ENCODE measurements at regions not wholly inside any gene's neighbourhood (a gene's known extent, or its start where the extent isn't known, plus 50 kb on each side); places are given as distances from the start of the nearest gene placed in this dataset.

DNA sequence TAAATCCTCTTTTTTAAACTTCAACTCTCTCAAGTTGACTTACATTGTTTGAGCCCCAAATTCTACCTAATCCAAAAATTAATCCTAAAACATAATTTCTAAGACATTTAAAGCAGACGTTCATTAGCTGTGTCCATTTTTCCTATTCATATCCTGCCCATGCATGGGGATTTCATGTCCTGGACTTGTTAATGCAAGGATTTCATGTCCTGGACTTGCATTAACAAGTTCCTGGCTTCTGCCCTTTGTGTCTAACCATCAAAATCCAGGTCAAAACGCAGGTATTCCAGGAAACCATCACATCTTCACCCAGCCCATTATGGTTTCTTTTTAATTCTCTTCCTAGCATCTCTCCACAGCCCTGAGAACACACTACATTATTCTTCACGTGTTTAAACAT is 454.9 kb downstream of the KLF5 start:
- Histone ChIP-seq H3K9ac (ENCODE audit: insufficient read depth, low read length, poor library complexity, severe bottlenecking) (no peak overlapping the region), H3K27ac (ENCODE audit: low read depth in 1 of 2, low read length in 2 of 2) (no peak overlapping the region), H3K4me1 (ENCODE audit: control insufficient read depth in 1 of 2, insufficient read depth in 2 of 2, low read length in 2 of 2) (no peaks in the 10 kb centered on the region), H3K4me3 (replicated peaks in 1 of 3; ENCODE audit: low read depth in 2 of 3, low read length in 3 of 3) (no peak overlapping the region), H3K27me3 (ENCODE audit: control insufficient read depth in 2 of 2, insufficient read depth in 2 of 2, low read length in 2 of 2) (no peaks in the 10 kb centered on the region), H3K9me3 (replicated peaks in 1 of 2; ENCODE audit: control insufficient read depth in 1 of 2, insufficient read depth in 1 of 2, low read length in 2 of 2) (peaks cover 0 to 4% of the 10 kb centered on the region in 2 donors), H3K4me2 (replicated peaks; ENCODE audit: extremely low read depth, low read length, poor library complexity, severe bottlenecking) (no peak overlapping the region), H2AFZ (ENCODE audit: insufficient read depth, low read depth, low read length, poor library complexity, severe bottlenecking) (no peak overlapping the region), H3K36me3 (replicated peaks in 1 of 2; ENCODE audit: control insufficient read depth in 1 of 2, insufficient read depth in 2 of 2, low read length in 2 of 2) (no peaks in the 10 kb centered on the region), H4K20me1 (ENCODE audit: insufficient read depth, low read length) (no peaks in the 10 kb centered on the region), H3K79me2 (ENCODE audit: insufficient read depth, low read length) (no peaks in the 10 kb centered on the region)
- no peaks in the 10 kb centered on the region for H3K36me3 Mint-ChIP-seq
- no peak overlapping the region for H3K27ac Mint-ChIP-seq
- H3K27me3 Mint-ChIP-seq (ENCODE audit: low read depth in 3 of 3), result peaks cover 0 to 2% (median 0%) of the 10 kb centered on the region in 3 donors
- H3K9me3 Mint-ChIP-seq, result peaks cover 2 to 7% (median 6%) of the 10 kb centered on the region in 7 donors
- TF ChIP-seq, protein P1, sequence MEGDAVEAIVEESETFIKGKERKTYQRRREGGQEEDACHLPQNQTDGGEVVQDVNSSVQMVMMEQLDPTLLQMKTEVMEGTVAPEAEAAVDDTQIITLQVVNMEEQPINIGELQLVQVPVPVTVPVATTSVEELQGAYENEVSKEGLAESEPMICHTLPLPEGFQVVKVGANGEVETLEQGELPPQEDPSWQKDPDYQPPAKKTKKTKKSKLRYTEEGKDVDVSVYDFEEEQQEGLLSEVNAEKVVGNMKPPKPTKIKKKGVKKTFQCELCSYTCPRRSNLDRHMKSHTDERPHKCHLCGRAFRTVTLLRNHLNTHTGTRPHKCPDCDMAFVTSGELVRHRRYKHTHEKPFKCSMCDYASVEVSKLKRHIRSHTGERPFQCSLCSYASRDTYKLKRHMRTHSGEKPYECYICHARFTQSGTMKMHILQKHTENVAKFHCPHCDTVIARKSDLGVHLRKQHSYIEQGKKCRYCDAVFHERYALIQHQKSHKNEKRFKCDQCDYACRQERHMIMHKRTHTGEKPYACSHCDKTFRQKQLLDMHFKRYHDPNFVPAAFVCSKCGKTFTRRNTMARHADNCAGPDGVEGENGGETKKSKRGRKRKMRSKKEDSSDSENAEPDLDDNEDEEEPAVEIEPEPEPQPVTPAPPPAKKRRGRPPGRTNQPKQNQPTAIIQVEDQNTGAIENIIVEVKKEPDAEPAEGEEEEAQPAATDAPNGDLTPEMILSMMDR (IDR thresholded peaks at IDR 0.05), result no peak
- no peak for DNase-seq
- intact Hi-C loops (cut with micrococcal nuclease), result no loop called here
- no peak overlapping the region for H3K4me3 Mint-ChIP-seq
- H3K4me1 Mint-ChIP-seq, result no peaks in the 10 kb centered on the region
- WGBS (ENCODE audit: insufficient coverage), result 85% methylated on average over 2 of the region's 3 CpGs

DNA sequence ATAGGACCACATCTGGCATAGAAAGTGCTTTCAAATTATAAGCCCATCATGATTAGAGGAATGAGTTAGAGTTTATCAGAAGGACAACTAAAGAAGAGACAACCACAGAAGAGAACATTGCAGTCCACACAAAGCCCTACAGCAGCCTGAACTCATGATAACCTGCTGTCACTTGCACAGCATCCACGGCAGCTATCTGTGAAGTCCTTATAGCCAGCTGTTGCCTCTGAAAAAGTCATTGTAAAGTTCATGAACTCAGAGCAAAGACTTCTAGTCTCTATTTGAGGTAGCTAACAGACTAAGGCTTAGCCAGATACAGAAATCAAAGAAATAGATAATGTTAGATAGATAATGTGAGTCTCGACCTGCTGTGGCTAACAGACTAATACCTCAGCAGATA is 450.0 kb downstream of the KLF5 start:
- Mint-ChIP-seq H3K27me3 (ENCODE audit: low read depth in 3 of 3) (peaks cover 0 to 2% (median 0%) of the 10 kb centered on the region in 3 donors), H3K36me3 (no peaks in the 10 kb centered on the region), H3K4me1 (no peaks in the 10 kb centered on the region), H3K9me3 (peaks cover 2 to 8% (median 7%) of the 10 kb centered on the region in 7 donors), H3K4me3 (no peak overlapping the region), H3K27ac (no peak overlapping the region)
- H3K4me1 ChIP-seq (ENCODE audit: control insufficient read depth in 1 of 2, insufficient read depth in 2 of 2, low read length in 2 of 2), result no peaks in the 10 kb centered on the region
- DNase-seq, result no peak
- no peak overlapping the region for H3K27ac ChIP-seq (ENCODE audit: low read depth in 1 of 2, low read length in 2 of 2)
- H4K20me1 ChIP-seq (ENCODE audit: insufficient read depth, low read length), result no peaks in the 10 kb centered on the region
- TF ChIP-seq, protein P1 (IDR thresholded peaks at IDR 0.05), result no peak
- H3K36me3 ChIP-seq (replicated peaks in 1 of 2; ENCODE audit: control insufficient read depth in 1 of 2, insufficient read depth in 2 of 2, low read length in 2 of 2), result no peaks in the 10 kb centered on the region
- H3K27me3 ChIP-seq (ENCODE audit: control insufficient read depth in 2 of 2, insufficient read depth in 2 of 2, low read length in 2 of 2), result no peaks in the 10 kb centered on the region
- intact Hi-C loops (cut with micrococcal nuclease), result no loop called here
- WGBS (ENCODE audit: insufficient coverage), result 86% methylated on average over 1 of the region's 2 CpGs
- no peak overlapping the region for H3K9ac ChIP-seq (ENCODE audit: insufficient read depth, low read length, poor library complexity, severe bottlenecking)
- H3K9me3 ChIP-seq (replicated peaks in 1 of 2; ENCODE audit: control insufficient read depth in 1 of 2, insufficient read depth in 1 of 2, low read length in 2 of 2), result no peaks in the 10 kb centered on the region
- no peaks in the 10 kb centered on the region for H3K79me2 ChIP-seq (ENCODE audit: insufficient read depth, low read length)
- H3K4me2 ChIP-seq (replicated peaks; ENCODE audit: extremely low read depth, low read length, poor library complexity, severe bottlenecking), result no peak overlapping the region
- H2AFZ ChIP-seq (ENCODE audit: insufficient read depth, low read depth, low read length, poor library complexity, severe bottlenecking), result no peak overlapping the region
- no peak overlapping the region for H3K4me3 ChIP-seq (replicated peaks in 1 of 3; ENCODE audit: low read depth in 2 of 3, low read length in 3 of 3)

Data from CD14-positive monocyte (primary cell).